IPS DF 4.7 (cell line): ENCODE measurements at regions not wholly inside any gene's neighbourhood (a gene's known extent, or its start where the extent isn't known, plus 50 kb on each side); places are given as distances from the start of the nearest gene placed in this dataset.
"Not testable (repeated sequence)": the region's sequence is repeated elsewhere in the genome, so short reads cannot be mapped to it uniquely, and the experiment has no call there.

Source experiments
- DNase-seq: peaks from one replicate; pipeline ENCODE4 v3.0.0-alpha.2; 2013; ENCODE audit warnings: low spot score; ENCODE audit errors: extremely low read depth

GRCh38 chr10:129174232-129175014 lies 292.6 kb upstream of the MGMT start:
- no peak for DNase-seq

- no peak for DNase-seq
Observed at GRCh38 chr10:129179245-129179971, 287.6 kb upstream of the MGMT start.

GRCh38 chr10:129179972-129180678 lies 286.9 kb upstream of the MGMT start:
- DNase-seq: no peak

- DNase-seq: no peak
Observed at GRCh38 chr10:129184196-129184595, 282.8 kb upstream of the MGMT start.

DNA sequence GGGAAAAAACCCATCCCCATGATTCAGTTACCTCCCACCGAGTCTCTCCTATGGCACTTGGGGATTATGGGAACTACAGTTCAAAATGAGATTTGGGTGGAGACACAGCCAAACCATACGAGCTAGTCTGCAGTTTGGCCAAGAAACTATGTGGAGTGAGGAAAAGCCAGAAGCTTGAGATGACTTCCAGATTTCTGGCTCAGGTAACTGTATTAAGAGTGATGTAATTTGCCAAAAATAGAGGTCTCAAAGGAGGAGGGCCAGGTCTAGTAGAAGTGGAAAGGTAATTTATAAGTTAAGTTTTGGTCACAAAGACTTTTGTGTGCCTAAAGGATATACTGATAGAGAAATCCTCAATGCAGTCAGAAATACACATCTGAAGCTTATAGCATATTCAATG lies 279.7 kb upstream of the MGMT start:
- DNase-seq: no peak

- DNase-seq: no peak
Observed at GRCh38 chr10:129191797-129192196, 275.2 kb upstream of the MGMT start.

DNA sequence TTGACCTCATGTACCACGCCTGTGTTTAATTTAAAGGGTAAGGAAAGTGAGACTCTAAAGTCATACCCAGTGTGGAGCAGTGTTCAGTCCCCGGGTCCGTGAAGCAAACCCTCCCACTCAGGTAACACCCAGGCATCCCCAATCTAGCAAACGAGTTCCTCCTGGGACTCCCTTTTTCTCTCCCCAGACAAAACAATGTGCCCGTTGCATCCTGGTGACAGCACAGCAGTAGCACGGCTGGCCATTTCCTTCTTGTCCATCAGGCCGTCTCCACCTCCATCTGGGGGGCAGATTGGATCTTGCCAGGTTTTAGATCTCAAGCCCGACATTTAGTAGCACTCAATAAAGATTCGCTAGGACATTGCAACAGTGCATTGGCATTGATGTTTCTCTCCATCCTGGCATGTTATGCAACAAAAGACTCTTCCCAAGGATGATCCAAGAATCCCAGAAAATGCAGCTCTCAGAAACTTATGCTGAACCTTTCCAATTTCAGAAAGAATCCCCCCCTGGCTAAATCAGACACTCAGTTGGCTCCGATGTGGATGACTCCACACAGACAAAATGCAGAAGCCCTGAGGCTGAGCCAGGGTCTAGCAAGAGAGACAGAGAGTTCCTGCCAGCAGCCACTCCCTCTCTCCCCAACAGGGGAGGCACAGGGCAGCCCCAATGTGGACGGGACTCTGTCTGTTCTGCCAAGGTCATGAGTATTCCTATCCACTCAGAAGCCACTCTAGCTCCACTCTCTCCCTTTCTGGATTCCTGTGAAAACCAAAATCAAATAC lies 274.5 kb upstream of the MGMT start:
- DNase-seq: no peak

GRCh38 chr10:129193148-129193547 lies 273.9 kb upstream of the MGMT start:
- DNase-seq: no peak

DNA sequence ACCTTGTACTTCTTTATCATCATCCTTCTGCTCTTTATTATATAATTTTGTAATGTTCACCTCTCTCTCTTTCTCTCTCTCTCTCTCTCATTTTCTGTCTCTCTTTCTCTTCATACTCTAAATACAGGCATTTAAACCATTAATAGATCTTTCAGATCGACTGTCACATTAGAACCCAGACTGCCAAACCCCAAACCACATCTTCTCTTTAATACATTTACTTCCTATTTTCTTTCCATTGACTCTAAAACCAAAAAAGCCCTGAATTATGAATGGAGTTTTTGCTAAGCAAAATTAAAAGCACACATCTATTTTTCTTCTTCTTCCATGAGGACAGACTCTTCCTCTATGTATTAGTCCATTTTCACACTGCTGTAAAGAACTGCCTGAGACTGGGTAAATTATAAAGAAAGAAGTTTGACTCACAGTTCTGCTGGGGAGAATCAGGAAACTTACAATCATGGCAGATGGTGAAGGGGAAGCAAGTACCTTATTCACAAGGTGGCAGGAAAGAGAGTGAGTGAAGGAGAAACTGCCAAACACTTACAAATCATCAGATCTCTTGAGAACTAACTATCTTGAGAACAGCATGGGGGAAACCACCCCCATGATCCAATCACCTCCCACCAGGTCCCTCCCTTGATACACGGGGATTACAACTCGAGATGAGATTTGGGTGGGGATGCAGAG lies 272.7 kb upstream of the MGMT start:
- DNase-seq: no peak

DNA sequence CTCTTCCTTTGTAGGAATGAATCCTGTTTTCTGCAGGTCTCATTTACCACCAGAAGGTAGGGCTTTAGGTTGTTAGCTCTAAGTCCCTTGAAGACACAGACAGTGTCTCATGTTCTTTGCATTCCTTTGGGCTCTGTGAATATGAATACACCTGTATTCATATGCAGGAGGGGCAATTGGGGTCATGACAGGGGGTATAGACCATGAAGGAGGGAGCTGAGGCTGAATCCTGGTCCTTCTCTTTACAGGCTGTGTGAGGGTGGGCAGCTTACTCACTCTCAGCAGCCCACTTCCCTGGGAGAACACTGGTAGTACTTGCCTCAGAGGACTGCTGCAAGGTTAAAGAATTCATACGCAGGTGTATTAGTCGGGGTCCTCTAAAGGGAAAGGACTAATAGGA lies 267.2 kb upstream of the MGMT start:
- DNase-seq: no peak

DNA sequence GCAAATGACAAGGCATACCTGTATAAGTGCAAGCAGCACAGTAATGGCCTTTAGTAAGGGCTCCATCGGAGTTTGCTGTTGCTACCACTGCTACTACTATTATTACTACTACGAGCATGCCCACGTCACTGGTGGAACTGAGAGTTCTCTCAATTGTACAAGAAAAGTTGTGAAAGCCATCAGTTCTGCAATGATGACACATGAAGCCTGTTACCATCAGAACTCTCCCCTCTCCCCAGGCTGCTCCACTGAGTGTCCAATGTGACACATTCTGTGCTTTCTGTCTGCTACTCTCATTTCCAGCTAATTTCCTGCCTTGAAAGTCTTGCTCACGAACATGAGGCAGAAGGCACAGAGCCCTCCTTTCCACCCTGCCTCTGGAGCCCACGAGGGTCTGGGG lies 263.2 kb upstream of the MGMT start:
- no peak for DNase-seq

- DNase-seq: no peak
Observed at GRCh38 chr10:129207297-129207696, 259.7 kb upstream of the MGMT start.

GRCh38 chr10:129210876-129211275 lies 256.2 kb upstream of the MGMT start:
- DNase-seq: no peak

DNA sequence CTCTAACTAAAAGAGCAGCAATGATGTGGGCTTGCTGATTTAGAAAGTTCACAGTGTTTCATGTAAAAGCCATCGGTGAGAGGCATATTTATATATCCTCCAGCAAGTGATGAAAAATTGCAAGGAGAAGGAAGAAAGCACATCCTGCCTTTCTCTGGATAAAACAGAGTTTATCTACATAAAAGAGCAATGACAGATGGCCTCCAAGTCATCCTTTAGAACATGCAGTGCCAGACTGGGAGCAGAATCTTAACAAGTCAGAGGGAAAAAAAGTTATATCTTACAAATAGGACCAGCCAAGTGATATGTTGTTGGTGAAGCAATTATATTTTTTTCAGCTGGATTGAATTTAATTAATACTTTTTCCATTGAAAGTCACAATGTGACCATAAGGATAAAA lies 253.8 kb upstream of the MGMT start:
- DNase-seq: no peak

- not testable (repeated sequence) for DNase-seq
Observed at GRCh38 chr10:129213996-129214395, 253.0 kb upstream of the MGMT start.

GRCh38 chr10:129219364-129219763 lies 247.7 kb upstream of the MGMT start:
- DNase-seq: no peak

GRCh38 chr10:129222436-129222835 lies 244.6 kb upstream of the MGMT start:
- no peak for DNase-seq

DNA sequence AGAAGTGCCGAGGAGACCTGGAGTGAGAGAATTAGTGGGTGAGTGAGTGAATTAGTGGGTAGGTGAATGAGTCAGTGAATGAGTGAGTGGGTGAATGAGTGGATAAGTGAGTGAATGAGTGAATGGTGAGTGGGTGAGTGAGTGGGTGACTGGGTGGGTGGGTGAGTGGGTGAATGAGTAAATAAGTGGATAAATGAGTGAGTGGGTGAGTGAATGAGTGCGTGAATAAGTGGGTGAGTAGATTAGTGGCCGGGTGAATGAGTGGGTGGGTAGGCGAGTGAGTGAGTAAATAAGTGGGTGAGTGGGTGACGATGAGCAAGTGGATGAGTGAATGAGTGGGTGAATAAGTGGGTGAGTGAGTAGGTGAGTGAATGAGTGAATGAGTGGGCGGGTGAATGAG lies 243.7 kb upstream of the MGMT start:
- no peak for DNase-seq

DNA sequence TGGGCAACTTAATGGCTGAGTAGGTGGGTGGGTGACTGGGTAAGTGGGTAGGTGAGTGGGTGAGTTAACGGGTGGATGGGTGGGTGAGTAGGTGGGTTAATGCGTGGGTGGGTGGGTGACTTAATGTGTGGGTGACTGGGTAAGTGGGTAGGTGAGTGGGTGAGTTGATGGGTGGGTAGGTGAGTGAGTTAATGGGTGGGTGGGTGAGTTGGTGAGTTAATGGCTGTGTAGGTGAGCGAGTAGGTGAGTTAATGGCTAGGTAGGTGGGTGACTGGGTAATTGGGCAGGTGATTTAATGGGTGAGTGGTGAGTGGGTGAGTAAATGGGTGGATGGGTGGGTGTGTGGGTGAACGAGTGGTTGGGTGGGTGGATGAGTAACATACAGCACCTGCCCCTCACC lies 243.0 kb upstream of the MGMT start:
- DNase-seq: no peak

DNA sequence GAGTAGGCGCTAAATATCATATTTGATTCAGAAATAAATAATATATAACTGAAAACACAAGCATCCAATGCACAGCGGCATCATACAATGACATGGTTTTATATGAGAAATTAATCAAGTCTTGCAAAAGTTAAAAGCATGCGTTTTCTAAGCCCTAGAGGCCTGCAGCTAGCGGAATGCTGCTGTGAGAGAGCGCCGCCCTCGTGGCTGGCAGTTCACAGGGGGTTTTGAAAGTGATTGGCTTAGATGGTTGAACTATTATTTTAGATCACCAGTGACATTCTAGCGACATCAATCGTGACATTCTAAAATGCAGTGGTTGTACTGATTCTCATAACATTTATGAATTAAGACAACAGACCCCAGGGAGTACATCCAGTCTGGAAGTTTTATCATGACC lies 235.2 kb upstream of the MGMT start:
- DNase-seq: no peak
